ENCODE measurements at regions not wholly inside any gene's neighbourhood (a gene's known extent, or its start where the extent isn't known, plus 50 kb on each side); places are given as distances from the start of the nearest gene placed in this dataset.

- DNase-seq (ENCODE audit: low read depth): no peak
- H3K4me3 ChIP-seq (ENCODE audit: low read depth, low read length): no peak overlapping the region
- TF ChIP-seq CTCF (conservative IDR thresholded peaks at IDR 0.05; ENCODE audit: low read depth, low read length): no peak
These were observed 123.2 kb upstream of the FOXN3 start for GRCh38 chr14:89540009-89540829.

DNA sequence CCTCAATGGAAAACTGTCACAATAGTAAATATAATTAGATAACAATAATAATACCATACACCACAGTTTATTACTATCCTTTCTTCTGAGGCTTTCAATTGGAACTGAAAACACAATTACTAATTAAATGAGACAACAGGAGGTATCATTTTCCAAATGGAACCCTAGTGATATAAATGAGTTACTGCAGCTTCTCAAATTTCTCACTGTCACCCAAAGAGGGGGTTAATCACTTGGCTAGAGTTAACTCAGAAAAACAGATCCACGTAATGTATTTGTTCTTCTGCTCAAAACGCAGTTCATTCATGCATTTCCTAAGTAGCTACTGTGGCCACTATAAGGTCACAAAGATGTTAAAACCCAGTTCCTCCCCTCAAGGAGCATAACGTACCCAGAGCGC is 120.9 kb upstream of the FOXN3 start:
- no peak for DNase-seq (ENCODE audit: low read depth)
- peak; percentile 5 for TF ChIP-seq CTCF (conservative IDR thresholded peaks at IDR 0.05; ENCODE audit: low read depth, low read length)
- no peak overlapping the region for H3K4me3 ChIP-seq (ENCODE audit: low read depth, low read length)

GRCh38 chr14:89534902-89535685 is 118.1 kb upstream of the FOXN3 start:
- no peak overlapping the region for H3K4me3 ChIP-seq (ENCODE audit: low read depth, low read length)
- DNase-seq (ENCODE audit: low read depth): no peak
- TF ChIP-seq CTCF (conservative IDR thresholded peaks at IDR 0.05; ENCODE audit: low read depth, low read length): no peak

DNA sequence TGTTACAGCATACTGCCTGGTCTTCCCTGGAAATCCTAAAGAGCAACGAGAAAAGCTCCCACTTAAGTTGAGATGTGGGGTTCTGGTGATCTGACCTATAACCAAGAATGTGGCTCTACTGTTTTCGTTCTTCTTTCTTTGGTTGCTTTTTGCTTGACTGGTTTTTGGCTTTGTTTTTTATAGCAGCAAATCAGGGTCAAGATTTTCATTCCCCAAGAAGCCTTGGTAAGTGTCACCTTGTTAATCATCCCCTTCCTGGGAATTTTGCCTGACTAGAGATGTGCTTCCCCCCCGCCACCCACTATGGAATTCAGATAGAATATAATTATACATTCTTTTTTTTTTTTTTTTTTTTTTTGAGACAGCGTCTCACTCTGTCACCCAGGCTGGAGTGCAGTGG is 116.7 kb upstream of the FOXN3 start:
- no peak for TF ChIP-seq CTCF (conservative IDR thresholded peaks at IDR 0.05; ENCODE audit: low read depth, low read length)

DNA sequence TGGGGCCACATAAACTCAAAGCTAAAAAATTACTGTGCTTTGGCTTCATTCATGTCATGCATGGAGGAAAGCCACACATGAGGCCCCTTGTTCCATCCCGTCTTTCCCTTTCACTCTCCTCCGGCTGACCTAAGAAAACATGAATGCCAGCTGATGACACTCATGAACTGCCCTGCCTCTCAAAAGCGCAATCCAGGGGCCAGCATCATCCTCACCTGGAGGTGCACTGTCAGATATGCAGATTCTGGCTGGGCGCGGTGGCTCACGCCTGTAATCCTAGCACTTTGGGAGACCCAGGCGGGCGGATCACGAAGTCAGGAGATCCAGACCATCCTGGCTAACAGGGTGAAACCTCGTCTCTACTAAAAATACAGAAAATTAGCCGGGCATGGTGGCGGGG is 116.1 kb upstream of the FOXN3 start:
- TF ChIP-seq CTCF (conservative IDR thresholded peaks at IDR 0.05; ENCODE audit: low read depth, low read length): no peak
- H3K4me3 ChIP-seq (ENCODE audit: low read depth, low read length): no peak overlapping the region
- DNase-seq (ENCODE audit: low read depth): no peak

More for the DNA sequence above, 116.7 kb upstream of the FOXN3 start:
- DNase-seq (ENCODE audit: low read depth): no peak
- no peak overlapping the region for H3K4me3 ChIP-seq (ENCODE audit: low read depth, low read length)

GRCh38 chr14:89531661-89532335 is 114.8 kb upstream of the FOXN3 start:
- H3K4me3 ChIP-seq (ENCODE audit: low read depth, low read length): no peak overlapping the region
- no peak for TF ChIP-seq CTCF (conservative IDR thresholded peaks at IDR 0.05; ENCODE audit: low read depth, low read length)
- no peak for DNase-seq (ENCODE audit: low read depth)
